GM19240 (cell line): ENCODE measurements at regions not wholly inside any gene's neighbourhood (a gene's known extent, or its start where the extent isn't known, plus 50 kb on each side); places are given as distances from the start of the nearest gene placed in this dataset.

Experiments used
- DNase-seq: peaks from one replicate; pipeline ENCODE4 v3.0.0; 2011; ENCODE audit warnings: low spot score; ENCODE audit not compliant: insufficient read length

- no peak for DNase-seq
Observed at GRCh38 chr6:113487489-113488058, 369.6 kb upstream of the MARCKS start.

GRCh38 chr6:113488061-113488460 is 369.1 kb upstream of the MARCKS start:
- no peak for DNase-seq

- no peak for DNase-seq
Observed at GRCh38 chr6:113488812-113489685, 368.1 kb upstream of the MARCKS start.

GRCh38 chr6:113489952-113490746 is 367.0 kb upstream of the MARCKS start:
- no peak for DNase-seq

- no peak for DNase-seq
Observed at GRCh38 chr6:113491376-113491775, 365.8 kb upstream of the MARCKS start.

- DNase-seq = no peak
Observed at GRCh38 chr6:113493991-113494390, 363.2 kb upstream of the MARCKS start.

GRCh38 chr6:113495521-113495920 is 361.6 kb upstream of the MARCKS start:
- DNase-seq = no peak

GRCh38 chr6:113496166-113496565 is 361.0 kb upstream of the MARCKS start:
- no peak for DNase-seq

- no peak for DNase-seq
Observed at GRCh38 chr6:113500221-113500620, 356.9 kb upstream of the MARCKS start.

GRCh38 chr6:113505084-113505699 is 352.0 kb upstream of the MARCKS start:
- no peak for DNase-seq

GRCh38 chr6:113508249-113508648 is 348.9 kb upstream of the MARCKS start:
- DNase-seq = no peak

- no peak for DNase-seq
Observed at GRCh38 chr6:113511100-113511499, 346.0 kb upstream of the MARCKS start.

GRCh38 chr6:113512576-113512975 is 344.6 kb upstream of the MARCKS start:
- no peak for DNase-seq

- DNase-seq = no peak
Observed at GRCh38 chr6:113513086-113513485, 344.1 kb upstream of the MARCKS start.

GRCh38 chr6:113522376-113522775 is 334.8 kb upstream of the MARCKS start:
- DNase-seq = no peak

- no peak for DNase-seq
Observed at GRCh38 chr6:113524826-113525225, 332.3 kb upstream of the MARCKS start.

GRCh38 chr6:113526553-113526952 is 330.6 kb upstream of the MARCKS start:
- DNase-seq = no peak

- no peak for DNase-seq
Observed at GRCh38 chr6:113526995-113527394, 330.1 kb upstream of the MARCKS start.

GRCh38 chr6:113528111-113528510 is 329.0 kb upstream of the MARCKS start:
- no peak for DNase-seq

GRCh38 chr6:113529196-113529595 is 327.9 kb upstream of the MARCKS start:
- DNase-seq = no peak

GRCh38 chr6:113529879-113530278 is 327.3 kb upstream of the MARCKS start:
- DNase-seq = no peak

GRCh38 chr6:113530769-113531168 is 326.4 kb upstream of the MARCKS start:
- DNase-seq = no peak
